ENCODE measurements at regions not wholly inside any gene's neighbourhood (a gene's known extent, or its start where the extent isn't known, plus 50 kb on each side); places are given as distances from the start of the nearest gene placed in this dataset.

DNA sequence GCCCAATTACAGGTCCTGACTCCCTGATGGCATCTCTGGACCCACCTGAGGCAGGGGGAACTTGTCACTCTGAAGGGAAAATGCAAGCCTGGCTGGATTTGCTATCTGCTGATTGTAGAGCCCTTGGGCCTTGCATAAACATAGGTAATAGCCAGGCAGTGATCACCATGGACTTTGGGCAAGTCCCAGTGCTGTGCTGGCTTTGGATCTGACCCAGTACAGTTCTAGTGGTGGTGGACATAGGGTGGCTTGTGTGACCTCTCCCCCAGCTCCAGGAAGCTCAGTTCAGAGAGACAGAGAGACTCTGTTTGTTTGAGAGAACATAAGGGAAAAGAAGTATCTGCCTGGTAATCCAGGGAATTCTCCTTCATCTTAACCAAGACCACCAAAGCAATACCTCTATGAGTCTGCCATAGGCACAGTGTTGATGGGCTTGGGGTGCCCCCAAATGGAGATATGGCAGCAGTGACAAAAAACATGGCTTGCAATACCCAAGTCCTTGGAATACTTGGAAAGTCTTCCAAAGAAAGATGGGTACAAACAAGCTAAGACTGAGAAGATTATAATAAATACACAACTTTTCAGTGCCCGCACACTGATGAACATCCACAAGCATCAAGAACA lies 348.5 kb downstream of the PYDC2 start:
- TF ChIP-seq, protein P1, sequence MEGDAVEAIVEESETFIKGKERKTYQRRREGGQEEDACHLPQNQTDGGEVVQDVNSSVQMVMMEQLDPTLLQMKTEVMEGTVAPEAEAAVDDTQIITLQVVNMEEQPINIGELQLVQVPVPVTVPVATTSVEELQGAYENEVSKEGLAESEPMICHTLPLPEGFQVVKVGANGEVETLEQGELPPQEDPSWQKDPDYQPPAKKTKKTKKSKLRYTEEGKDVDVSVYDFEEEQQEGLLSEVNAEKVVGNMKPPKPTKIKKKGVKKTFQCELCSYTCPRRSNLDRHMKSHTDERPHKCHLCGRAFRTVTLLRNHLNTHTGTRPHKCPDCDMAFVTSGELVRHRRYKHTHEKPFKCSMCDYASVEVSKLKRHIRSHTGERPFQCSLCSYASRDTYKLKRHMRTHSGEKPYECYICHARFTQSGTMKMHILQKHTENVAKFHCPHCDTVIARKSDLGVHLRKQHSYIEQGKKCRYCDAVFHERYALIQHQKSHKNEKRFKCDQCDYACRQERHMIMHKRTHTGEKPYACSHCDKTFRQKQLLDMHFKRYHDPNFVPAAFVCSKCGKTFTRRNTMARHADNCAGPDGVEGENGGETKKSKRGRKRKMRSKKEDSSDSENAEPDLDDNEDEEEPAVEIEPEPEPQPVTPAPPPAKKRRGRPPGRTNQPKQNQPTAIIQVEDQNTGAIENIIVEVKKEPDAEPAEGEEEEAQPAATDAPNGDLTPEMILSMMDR (IDR thresholded peaks at IDR 0.05; ENCODE audit: low read depth, low read length): peak; percentile 22; the same call in 1 of the 2 replicates
- no peak for TF ChIP-seq EZH2phosphoT487 (IDR thresholded peaks at IDR 0.05; ENCODE audit: low read depth)

All from OCI-LY3 (cell line).